AML-193 (cell line): ENCODE measurements at regions not wholly inside any gene's neighbourhood (a gene's known extent, or its start where the extent isn't known, plus 50 kb on each side); places are given as distances from the start of the nearest gene placed in this dataset.
A peak's percentile ranks its signal among the peaks of the same experiment; 100 is the strongest.
"Not testable (repeated sequence)": the region's sequence is repeated elsewhere in the genome, so short reads cannot be mapped to it uniquely, and the experiment has no call there.

Experiments
- DNase-seq, 2 experiments: peaks; one replicate each; lab custom pipeline; 2025; lab: John Stamatoyannopoulos, UW

DNA sequence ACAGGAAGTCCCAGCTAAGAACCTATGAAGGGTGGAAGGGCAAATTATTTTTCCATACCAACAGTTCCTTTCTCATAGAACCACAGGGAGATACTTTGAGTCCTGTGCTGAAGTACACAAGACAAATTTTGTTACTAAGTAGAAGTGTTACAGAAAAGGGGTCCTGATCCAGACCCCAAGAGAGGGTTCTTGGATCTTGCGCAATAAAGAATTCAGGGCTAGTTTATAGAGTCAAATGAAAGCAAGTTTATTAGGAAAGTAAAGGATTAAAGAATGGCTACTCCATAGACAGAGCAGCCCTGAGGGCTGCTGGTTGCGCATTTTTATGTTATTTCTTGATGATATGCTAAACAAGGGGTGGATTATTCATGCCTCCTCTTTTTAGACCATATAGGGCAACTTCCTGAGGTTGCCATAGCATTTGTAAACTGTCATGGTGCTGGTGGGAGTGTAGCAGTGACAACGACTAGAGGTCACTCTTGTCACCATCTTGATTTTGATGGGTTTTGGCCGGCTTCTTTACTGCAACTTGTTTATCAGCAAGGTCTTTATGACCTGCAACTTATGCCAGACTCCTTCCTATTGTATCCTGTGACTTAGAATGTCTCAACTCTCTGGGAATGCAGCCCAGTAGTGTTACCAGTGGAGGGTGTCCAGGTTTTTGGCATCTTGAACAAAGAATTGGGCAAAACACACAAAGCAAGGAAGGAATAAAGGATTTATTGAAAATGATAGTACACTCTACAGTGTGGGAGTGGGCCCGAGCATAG, 409.4 kb downstream of the SH2D4B start:
- no peak for DNase-seq

DNA sequence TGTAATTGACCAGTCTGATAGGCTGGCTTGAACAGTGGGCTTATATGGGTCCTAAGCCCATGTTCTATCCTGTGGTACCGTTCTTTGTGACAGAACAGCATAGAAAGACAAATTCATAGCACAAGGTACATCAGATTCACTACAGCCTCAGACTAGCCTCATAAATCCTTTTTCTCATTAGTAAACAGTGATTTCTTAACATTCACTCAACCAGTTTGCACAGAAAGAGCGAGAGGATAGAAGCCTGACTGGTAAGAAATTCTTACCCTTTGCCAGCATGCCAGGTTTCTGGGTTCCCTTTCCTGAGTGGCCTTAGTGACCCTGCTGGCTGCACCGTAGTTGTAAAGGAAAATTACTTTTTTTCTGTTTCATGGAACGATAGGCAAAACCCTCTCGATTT, 412.1 kb downstream of the SH2D4B start:
- no peak for DNase-seq

DNA sequence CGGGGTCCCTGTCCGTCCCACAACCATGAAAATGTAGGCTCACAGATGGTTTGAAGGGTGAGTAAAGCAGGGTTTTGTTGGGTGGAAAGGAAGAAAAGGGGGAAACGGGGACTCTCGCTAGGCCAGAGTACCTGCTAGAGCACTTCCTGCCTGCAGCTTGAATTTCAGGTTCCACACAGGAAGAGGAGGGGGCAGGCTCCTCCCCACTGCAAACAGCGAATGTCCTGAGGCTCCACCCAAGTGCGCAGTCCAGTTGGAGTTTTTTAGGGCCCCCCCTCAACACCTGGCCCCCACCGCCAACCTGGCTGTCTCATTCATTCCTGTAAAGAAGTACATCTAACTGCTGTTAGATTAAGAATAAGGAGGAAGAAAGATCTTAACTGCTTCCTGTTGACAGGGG, 414.7 kb downstream of the SH2D4B start:
- no peak for DNase-seq

DNA sequence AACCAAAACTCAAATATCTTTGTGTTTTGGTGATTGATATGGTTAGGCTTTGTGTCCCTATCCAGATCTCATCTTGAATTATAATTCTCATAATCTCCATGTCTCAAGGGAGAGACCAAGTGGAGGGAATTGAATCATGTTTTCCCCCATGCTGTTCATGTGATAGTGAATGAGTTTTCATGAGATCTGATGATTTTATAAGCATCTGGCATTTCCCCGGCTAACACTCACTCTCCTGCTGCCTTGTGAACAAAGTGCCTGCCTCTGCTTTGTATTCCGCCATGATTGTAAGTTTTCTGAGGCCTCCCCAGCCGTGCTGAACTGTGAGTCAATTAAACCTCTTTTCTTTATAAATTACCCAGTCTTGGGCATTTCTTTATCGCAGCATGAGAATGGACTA, 419.5 kb downstream of the SH2D4B start:
- no peak for DNase-seq

DNA sequence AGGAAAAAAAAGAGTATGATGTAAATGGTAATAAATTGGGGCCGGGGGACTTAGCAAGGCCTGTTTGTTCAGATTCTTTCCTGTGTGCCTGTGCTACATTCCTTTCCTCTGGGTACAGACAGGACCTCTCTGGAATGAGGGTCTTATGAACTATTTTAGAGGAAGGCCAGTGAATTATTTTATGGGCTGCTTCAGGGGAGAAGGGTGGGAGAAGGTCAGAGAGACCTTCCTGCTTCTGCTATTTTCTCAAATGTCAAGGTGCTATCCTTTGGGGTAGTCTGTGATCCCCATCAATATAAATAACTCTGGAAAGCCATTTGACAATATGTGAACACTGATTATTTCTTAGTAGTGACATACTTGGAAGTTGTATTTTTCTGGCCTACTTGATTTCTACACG, 426.5 kb downstream of the SH2D4B start:
- no peak for DNase-seq

DNA sequence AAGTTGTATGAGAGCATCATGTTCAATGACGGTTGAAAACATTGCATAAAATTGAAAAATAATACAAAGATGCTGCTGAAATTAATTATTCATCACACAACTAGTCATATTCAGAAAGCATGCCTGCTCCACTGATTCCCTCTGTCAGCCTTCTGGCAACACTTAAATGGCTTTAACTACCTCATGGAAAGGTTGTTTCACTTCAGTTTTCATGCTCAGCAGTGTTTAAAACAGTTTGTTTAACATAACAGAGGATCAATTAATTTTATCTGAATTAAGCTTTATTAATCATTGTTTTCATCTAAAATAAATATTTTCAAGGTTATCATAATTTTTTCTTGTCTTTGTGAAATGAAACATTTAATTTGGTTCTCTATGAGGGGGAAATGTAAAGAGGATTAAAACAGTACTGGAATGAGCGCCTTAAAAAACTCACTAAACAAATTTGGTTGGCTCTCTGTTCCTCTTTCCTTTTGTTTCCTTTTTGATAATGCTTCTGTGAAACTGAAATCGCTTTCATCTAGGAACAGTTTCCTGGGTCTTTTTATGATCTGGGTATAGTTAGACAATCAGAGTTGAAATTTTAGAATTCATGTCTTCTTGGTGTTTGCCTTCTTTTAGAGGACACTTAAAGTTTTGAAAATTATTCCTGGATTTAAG, 427.4 kb downstream of the SH2D4B start:
- no peak for DNase-seq

DNA sequence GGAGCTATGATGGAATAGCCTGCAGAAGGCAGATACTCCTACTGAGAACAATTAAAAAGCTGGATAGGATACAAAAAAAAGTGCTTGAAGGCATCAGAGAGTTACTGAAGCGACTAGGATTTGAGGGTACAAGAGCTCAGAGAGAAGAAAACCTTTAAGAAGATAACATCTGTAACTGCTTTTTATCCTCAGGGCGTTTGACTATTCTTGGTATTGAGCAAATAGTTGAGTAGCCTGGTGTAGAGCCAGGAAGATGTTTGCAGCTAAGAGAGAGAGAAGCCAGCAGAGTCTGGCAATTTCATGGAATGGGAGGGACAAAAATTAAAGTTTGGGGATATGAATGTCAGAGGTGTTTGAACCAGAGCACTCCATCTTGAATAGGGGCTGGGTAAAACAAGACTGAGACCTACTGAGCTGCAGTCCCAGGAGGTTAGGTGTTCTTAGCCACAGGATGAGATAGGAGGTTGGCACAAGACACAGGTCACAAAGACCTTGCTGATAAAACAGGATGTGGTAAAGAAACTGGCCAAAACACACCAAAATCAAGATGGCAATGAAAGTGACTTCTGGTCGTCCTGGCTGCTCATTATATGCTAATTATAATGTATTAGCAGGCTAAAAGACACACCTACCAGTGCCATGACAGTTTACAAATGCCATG, 428.8 kb downstream of the SH2D4B start:
- no peak for DNase-seq

DNA sequence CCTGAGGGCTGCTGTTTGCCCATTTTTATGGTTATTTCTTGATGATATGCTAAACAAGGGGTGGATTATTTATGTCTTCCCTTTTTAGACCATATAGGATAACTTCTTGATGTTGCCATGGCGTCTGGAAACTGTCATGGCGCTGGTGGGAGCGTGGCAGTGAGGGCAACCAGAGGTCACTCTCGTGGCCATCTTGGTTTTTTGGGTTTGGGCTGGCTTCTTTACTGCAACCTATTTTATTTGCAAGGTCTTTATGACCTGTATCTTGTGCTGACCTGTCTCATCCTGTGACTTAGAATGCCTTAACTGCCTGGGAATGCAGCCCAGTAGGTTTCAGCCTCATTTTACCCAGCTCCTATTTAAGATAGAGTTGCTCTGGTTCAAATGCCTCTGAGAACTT, 429.7 kb downstream of the SH2D4B start:
- not testable (repeated sequence) for DNase-seq

DNA sequence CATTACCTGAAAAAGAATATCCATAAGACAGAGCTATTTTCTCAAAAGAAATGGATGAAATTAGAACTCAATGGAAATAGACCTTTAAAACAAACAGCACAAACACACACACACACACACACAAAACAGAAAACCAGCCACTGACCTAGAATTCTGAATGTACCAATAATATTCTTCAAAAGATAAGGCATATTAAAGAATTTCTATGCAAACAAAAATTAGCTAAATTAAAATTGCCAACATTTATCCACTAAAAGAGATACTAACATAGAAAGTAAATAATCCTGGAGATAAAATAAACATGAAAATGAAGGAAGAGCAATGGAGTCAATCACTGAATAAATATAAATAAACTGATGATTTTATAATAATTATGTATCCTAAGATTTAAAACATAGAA, 431.2 kb downstream of the SH2D4B start:
- DNase-seq: no peak

DNA sequence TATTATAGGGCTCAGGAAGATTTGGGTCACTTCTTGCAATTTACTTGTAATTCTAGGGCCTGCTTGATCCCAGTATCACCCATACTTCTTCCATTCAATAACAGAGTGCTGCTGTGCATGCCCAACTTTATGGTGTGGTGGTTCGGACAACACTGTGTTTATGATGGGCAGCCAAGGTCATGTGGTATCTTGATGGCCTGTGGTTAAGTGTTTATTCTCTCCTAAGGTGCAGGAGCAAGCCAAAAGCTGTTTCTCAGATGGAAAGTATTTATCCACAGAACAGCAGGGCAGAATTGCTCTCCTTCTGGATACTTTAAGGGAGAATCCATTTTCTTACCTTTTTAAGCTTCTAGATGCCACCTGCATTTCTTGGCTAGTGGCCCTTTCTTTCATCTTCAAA, 433.8 kb downstream of the SH2D4B start:
- no peak for DNase-seq

DNA sequence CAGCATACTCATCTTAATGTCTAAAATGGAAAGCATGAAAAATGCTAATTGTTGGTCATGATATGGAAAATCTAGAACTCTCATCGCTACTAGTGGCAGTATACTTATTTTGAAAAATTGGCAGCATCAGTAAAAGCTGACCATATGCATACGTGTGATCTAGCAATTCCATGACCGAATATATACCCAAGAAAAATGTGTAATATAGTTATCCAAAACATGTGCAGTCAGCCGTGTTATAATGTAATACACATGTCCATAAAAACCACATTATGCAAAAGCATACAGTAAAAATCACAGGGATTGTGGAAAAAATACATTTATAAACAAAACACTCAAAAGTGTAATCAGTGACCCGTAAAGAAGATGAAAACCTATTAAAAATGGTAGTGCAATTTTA, 439.0 kb downstream of the SH2D4B start:
- DNase-seq: no peak

DNA sequence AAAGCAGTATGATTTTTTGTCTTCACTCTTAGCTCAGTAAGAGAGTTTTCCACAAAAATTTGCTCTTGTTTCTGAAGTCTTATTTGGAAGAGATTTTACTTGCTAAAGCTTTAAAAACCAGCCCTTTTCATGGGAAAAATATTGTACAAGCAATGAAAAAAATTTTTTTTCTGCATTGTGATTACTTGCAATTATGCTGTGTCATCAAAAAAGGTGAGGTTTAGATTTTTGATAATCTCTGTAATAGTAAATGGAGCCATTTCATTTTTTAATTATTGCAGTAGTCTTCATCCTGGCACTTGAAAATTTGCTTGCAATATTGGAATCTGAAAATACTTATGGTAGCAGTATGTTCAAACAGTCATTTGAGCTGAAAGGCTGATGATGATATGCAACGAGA, 447.4 kb downstream of the SH2D4B start:
- DNase-seq: no peak

DNA sequence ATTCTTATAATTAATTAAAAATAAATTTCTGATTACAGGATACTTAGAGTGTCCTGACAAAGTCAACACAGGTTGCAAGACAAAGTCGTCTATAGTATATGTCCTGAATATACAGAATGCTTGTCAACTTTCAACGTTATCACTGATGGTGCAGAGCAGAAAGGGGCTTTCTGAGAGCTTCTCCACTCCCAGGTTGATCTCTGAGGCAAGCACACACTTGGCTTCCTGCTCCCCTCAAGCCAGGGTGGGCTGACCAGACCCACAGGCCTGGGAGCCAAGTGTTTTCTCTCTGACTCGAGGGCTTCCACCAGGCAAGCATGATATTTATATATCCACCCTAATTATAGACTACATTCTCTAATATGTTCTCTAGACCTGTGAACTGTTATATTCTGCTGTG, 448.9 kb downstream of the SH2D4B start:
- DNase-seq: no peak

DNA sequence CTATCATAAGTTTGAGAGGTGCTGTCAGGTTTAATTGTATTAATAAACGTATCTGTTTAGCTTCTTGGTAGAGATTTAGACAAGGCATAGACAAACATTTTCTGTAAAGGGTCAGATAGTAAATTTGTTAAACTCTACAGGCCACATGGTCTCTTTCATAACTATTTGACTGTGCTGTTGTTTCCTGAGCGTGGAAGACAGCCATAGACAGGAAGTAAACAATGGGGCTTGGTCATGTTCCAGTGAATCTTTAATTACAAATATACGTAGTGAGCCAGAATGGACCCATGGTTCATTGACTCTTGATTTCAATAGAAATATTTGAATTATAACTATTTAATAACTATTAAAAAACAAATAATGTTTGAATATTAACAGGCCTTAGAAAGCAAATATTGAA, 451.1 kb downstream of the SH2D4B start:
- no peak for DNase-seq

DNA sequence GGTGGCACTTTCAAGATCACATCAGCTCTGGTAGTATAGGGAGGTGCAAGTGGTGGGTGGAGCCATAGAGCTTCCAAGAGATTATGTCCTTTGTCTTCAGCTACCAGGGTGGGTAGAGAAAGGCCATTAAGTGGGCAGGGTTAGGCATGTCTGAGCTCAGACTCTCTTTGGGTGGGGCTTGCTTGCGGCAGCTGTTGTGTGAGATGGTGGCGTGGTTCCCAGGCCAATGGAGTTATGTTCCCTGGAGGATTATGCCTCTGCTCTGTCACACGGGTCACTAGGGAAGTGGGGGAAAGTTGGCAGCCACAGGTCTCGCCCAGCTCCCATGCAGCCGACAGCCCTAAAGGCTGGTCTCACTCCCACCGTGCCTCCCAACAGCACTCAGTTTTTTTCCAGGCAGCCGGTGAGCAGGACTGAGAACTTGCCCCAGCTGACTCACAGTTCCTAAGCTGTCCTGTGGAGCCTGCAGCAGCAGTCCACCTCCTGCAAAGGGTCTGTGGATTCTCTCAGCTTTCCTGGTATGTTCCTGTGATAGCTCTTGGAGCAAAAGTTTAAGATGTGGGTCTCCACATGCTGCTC, 459.0 kb downstream of the SH2D4B start:
- no peak for DNase-seq

DNA sequence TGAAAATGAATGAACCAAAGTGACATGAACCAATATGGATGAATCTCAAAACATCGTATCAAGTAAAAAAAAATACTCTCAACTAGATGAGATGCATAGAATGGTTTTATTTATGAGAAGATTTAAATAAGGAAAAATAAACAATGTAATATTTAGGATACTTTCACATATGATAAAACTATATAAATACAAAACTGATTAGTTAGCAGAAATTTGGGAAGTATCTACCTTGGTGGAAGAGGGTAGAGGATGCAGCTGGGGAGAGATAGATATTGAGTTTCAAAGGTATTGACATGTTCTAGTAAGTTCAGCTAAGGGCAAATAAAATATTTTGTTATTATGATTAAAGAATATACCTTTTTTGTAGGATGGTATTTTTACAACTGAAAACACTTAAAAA, 463.1 kb downstream of the SH2D4B start:
- DNase-seq: no peak

DNA sequence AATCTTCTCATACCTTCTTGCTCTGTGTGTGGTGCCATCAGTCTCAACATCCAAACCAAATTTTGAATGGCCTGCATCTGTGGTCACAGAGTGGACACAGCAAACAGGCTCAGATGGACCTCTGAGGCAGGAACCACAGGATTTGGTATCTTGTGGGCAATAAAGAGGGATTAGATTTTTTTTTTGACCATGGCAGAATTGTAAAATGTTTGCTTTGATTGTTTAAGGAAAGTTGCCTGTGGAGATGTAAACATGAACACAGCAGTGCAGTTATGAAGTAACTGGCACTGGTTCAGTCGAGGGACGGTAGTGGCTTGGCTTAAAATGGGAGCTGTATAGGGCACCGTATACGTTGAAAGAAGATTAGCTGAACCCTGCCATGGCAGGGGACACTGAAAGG, 464.7 kb downstream of the SH2D4B start:
- DNase-seq: no peak

DNA sequence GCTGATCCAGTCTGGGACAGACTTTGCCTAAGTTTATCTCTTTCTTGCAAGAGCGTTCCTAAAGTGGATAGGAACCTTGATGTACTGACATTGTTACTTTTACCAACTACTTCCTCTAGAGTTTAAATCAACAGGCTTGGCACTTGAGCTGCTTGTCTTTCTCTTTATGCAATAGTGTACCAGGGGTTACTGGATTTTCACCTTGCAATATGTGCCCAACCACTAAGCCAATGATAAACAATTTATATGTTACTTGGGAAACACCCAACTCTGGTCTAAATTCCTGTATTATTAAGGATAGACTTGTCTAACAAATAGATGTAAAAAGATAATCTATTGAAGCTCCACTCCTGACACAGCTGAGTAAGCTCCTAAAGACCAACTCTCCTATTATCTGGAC, 470.2 kb downstream of the SH2D4B start:
- DNase-seq: no peak

DNA sequence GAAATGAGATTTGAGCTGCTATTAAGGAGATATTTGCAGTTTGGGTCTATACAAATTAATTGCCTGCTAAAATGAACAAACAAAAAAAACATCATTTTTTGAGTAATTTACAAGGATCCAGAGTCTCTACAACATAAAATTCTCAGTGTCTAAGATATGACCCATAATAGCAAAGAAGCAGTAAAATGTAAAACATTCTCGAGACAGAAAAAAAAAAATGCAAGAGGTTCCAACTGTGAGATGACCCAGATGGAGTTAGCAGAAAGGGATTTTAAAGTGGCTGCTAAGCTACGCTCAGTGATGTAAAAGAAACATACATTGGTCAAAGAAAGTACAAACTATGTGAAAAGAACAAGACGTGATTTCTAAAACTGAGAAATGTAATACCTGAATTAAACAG, 471.0 kb downstream of the SH2D4B start:
- DNase-seq: no peak

DNA sequence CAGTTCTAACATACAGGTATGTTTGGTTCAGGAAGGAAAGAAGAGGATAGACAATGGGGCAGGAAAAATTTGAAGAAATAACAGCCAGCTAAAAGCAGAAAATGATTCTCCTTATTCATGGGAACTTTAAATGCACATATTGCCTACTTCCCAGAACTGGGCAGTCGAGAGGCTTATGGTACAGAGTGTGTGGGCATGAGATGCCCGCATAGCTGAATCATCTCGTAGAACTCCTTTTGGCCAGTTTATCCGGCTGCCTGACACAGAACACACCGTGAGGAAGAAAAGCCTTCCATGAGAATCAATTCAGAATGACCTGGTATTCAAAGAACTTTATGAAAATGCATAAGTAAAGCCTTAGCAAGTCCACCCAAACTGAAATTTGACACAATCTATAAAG, 471.6 kb downstream of the SH2D4B start:
- no peak for DNase-seq

DNA sequence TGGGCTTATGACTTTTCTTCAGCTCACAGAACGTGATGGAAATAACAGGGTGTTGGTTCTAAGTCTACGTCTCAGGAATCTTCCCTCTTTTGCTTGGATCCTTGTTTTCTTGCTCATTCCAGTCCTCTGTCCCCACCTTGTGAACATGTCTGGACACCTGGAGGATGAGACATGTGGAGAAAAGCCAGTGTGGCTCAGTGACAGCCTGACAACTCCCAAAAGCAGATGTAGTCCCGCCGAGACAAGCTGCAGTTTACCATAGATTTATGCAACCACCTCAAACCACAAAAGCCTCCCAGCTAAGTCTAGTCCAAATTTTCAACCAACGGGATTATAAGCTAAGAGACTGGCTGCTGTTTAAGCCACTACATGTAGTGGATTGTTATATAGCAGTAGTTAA, 476.1 kb downstream of the SH2D4B start:
- no peak for DNase-seq

DNA sequence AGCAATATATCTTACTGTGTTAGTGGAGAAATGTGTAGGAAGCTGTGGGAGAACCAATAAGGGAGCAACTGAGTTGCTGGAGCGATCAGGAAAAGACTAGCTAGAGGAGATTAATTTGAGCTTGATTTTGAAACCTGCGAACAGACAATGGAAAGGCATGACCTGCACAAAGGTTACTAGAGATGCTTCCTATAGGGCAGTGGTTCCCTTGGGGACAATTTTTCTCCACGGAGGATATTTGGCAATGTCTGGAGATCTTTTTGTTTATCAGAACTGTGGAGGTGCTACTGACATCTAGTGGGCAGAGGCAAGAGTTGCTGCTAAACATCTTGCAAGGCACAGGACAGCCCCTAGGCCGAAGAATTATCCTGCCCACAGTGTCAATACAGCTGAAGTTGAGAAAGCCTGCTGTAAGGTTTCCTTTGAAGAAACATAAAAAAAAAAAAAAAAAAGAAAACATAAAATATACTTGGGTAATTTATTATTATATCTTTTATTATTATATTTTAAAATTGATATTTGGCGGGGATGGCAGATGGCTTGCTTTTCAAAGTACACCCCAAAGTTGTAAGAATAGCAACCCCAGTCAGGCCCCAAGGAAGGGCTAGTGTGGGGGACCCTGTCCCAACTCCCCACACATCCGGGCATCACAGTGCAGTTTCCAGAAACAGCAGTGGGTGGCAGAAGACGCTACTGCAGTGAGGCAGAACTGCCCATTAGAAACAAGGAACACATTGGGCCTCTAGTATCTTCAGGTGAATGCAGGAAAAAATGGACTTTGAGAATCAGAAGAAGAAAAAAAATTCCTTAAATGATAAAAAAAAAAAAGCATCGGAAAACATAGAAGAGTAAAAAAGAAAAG, 481.6 kb downstream of the SH2D4B start:
- DNase-seq: peak; percentile 31 to 39
